Kidney epithelial cell (primary cell): ENCODE measurements at regions not wholly inside any gene's neighbourhood (a gene's known extent, or its start where the extent isn't known, plus 50 kb on each side); places are given as distances from the start of the nearest gene placed in this dataset.

Source experiments
- DNase-seq: peaks from one replicate; pipeline ENCODE4 v3.0.0-alpha.2; 2010; ENCODE audit warnings: low read depth
- H3K27me3 ChIP-seq: 2 replicates; pipeline ENCODE4 v1.6.0; 2011; ENCODE audit warnings: low read length; ENCODE audit not compliant: control insufficient read depth, insufficient read depth
- H3K36me3 ChIP-seq: 2 replicates; pipeline ENCODE4 v1.5.1; 2011; ENCODE audit warnings: low read length; ENCODE audit not compliant: control insufficient read depth, insufficient read depth
- H3K4me3 ChIP-seq: 2 replicates; pipeline ENCODE4 v1.5.1; 2011; ENCODE audit warnings: low read depth, mild to moderate bottlenecking, control low read depth, low read length
- CTCF ChIP-seq: IDR thresholded peaks from 2 replicates; pipeline ENCODE4 v1.5.1; 2011; ENCODE audit warnings: mild to moderate bottlenecking, moderate library complexity, low read length, control low read depth, inconsistent platforms; ENCODE audit not compliant: insufficient read depth, poor library complexity, severe bottlenecking

GRCh38 chr7:131727189-131727588 lies 170.8 kb upstream of the PODXL start:
- TF ChIP-seq CTCF = no peak
- no peaks in the 10 kb centered on the region for H3K27me3 ChIP-seq
- no peak overlapping the region for H3K4me3 ChIP-seq
- no peaks in the 10 kb centered on the region for H3K36me3 ChIP-seq
- no peak for DNase-seq

GRCh38 chr7:131726686-131727085 lies 170.3 kb upstream of the PODXL start:
- DNase-seq = no peak
- Histone ChIP-seq H3K4me3 (no peak overlapping the region), H3K27me3 (no peaks in the 10 kb centered on the region), H3K36me3 (no peaks in the 10 kb centered on the region)
- TF ChIP-seq CTCF = no peak

- DNase-seq = no peak
- no peaks in the 10 kb centered on the region for H3K36me3 ChIP-seq
- H3K4me3 ChIP-seq = no peak overlapping the region
Observed at GRCh38 chr7:131726031-131726430, 169.6 kb upstream of the PODXL start.

GRCh38 chr7:131724776-131725345 lies 168.4 kb upstream of the PODXL start:
- TF ChIP-seq CTCF = no peak
- H3K4me3 ChIP-seq = no peak overlapping the region
- DNase-seq = no peak
- no peaks in the 10 kb centered on the region for H3K36me3 ChIP-seq
- H3K27me3 ChIP-seq = no peaks in the 10 kb centered on the region

More at GRCh38 chr7:131726031-131726430, 169.6 kb upstream of the PODXL start:
- TF ChIP-seq CTCF = no peak
- H3K27me3 ChIP-seq = no peaks in the 10 kb centered on the region

- Histone ChIP-seq H3K27me3 (no peaks in the 10 kb centered on the region), H3K4me3 (no peak overlapping the region), H3K36me3 (no peaks in the 10 kb centered on the region)
- no peak for TF ChIP-seq CTCF
- DNase-seq = no peak
Observed at GRCh38 chr7:131723926-131724325, 167.5 kb upstream of the PODXL start.

- TF ChIP-seq CTCF = no peak
- H3K27me3 ChIP-seq = no peaks in the 10 kb centered on the region
- no peak overlapping the region for H3K4me3 ChIP-seq
- no peak for DNase-seq
- H3K36me3 ChIP-seq = no peaks in the 10 kb centered on the region
Observed at GRCh38 chr7:131722371-131722770, 165.9 kb upstream of the PODXL start.
